ENCODE measurements at regions not wholly inside any gene's neighbourhood (a gene's known extent, or its start where the extent isn't known, plus 50 kb on each side); places are given as distances from the start of the nearest gene placed in this dataset.
"Not testable (repeated sequence)": the region's sequence is repeated elsewhere in the genome, so short reads cannot be mapped to it uniquely, and the experiment has no call there.

DNA sequence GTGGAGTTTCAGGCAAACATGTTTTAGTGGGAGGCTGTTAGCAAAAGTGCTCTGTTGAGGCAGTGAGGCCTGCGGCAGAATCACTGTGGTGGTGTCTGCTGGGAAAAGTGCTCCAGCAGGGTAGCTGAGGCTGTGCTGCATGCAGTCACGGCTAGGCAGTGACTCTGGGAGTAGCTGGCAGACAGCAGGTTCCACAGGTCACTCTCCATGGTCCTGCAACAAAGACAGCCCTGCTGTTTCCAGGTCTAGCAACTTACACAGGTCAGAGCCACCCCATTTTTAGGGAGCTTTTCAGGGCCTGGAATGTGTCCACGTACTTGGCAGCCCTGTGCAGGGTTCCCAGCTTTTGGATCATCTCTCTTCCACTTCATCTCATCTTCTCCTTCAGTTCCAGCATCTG is 184.3 kb downstream of the NAA11 start:
- ATAC-seq (ENCODE audit: poor library complexity) (no peak), DNase-seq (no peak)
- intact Hi-C loops (cut with DNase I), result no loop called here

- intact Hi-C loops (cut with DNase I), result no loop called here
- ATAC-seq (ENCODE audit: poor library complexity), result no peak
- DNase-seq, result no peak
Measured at GRCh38 chr4:79134767-79135166, 191.1 kb downstream of the NAA11 start.

GRCh38 chr4:79132826-79133225 is 193.0 kb downstream of the NAA11 start:
- DNase-seq (no peak), ATAC-seq (ENCODE audit: poor library complexity) (no peak)
- intact Hi-C loops (cut with DNase I), result no loop called here

- DNase-seq, result no peak
Measured at GRCh38 chr4:79121875-79122358, 182.7 kb upstream of the PAQR3 start.

GRCh38 chr4:79121223-79121622 is 182.0 kb upstream of the PAQR3 start:
- DNase-seq (no peak), ATAC-seq (ENCODE audit: poor library complexity) (no peak)
- intact Hi-C loops (cut with DNase I), result no loop called here

More at GRCh38 chr4:79121875-79122358, 182.7 kb upstream of the PAQR3 start:
- intact Hi-C loops (cut with DNase I), result no loop called here
- ATAC-seq (ENCODE audit: poor library complexity), result no peak

DNA sequence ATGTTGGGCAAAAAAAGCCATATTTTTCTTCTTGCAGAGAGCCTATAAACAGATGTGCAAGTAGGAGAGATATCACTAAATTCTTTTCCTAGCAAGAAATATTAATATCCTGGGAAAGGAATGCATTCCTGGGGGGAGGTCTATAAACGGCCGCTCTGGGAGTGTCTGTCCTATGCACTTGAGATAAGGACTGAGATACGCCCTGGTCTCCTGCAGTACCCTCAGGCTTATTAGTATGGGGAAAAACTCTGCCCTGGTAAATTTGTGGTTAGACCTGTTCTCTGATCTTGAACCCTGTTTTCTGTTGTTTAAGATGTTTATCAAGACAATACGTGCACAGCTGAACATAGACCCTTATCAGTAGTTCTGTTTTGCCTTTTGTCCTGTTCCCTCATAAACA is 177.8 kb upstream of the PAQR3 start:
- DNase-seq; ATAC-seq (ENCODE audit: poor library complexity); intact Hi-C loops (cut with DNase I): not testable (repeated sequence)

DNA sequence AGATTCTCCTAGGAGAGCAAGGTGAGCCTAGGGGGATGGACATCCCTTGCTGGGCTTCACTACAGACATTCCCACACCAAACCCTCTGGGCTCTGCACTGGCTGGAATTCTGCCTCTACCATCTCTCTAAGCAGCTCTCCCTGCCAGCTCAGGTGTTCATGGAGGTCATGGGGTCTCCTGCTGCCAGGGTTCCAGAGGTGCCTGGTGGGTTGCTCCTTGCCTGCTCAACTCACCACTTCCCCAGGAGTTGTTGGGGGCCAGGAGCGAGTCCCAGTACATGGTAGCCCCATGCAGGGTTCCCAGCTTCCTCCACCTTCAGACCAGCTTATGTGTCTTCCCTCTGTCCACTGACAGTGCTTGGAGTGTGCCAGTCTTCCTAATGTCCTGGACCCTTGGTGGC is 167.8 kb upstream of the PAQR3 start:
- intact Hi-C loops (cut with DNase I), result no loop called here
- DNase-seq, result no peak

DNA sequence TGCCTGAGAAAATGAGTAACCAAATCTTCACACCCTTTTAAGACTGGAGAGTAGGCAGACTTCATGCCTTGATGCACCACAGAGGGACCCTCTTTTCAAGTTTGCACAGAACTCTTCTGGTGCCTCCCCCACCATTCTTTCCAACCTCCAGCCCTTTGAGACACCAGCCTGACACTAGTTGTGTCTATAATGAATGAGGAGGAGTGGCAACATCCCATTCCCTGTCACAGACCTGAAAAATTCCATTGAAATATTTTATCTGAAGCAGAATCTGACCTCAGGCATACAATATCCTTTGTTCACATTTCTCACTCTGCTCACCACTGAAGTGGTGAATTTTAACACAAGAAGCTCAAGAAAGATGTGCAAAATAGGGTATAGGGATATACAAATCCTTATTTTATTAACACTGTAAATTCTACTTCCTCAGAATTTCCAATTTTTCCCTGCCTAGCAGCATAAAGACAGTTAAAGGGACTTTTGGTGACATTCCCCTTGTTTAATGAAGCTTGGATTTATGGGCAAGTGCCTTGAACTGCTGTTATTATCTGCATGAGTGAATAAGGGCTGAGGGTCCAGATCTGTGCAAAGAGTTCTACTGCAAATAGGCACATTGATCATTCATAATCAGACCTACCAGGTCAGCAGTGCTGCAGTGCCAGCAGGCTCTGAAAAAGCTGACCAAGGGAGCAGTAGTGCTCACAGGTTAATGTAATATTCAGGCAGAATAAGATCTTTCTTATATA is 149.9 kb upstream of the PAQR3 start:
- ATAC-seq (ENCODE audit: poor library complexity) (no peak), DNase-seq (no peak)
- intact Hi-C loops (cut with DNase I), result no loop called here

More for the DNA sequence above, 167.8 kb upstream of the PAQR3 start:
- ATAC-seq (ENCODE audit: poor library complexity), result no peak

DNA sequence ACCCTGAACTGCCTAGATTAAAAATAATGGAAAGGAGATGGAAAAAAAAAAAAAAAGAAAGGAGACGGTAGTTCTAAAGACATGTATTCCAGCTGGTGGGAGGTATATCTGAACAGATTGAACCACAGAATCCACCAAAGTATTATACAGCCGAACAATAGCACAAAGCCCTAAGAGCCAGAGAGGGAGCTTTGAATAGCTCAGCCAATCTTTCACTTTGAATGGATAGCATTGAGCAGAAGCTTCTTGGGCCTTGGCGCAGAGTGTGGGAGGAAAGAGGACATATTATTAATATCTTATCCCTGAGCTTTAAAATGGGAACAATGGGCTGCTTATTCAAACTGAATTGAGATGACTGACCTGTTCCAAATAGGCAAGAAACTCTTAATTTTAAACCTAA is 147.8 kb upstream of the PAQR3 start:
- ATAC-seq (ENCODE audit: poor library complexity) (no peak), DNase-seq (no peak)
- intact Hi-C loops (cut with DNase I), result no loop called here

GRCh38 chr4:79083406-79084010 is 144.3 kb upstream of the PAQR3 start:
- intact Hi-C loops (cut with DNase I), result no loop called here
- ATAC-seq (ENCODE audit: poor library complexity), result peak; percentile 96
- no peak for DNase-seq

- DNase-seq (no peak), ATAC-seq (ENCODE audit: poor library complexity) (peak; percentile 37)
- intact Hi-C loops (cut with DNase I), result no loop called here
Measured at GRCh38 chr4:79082997-79083396, 143.8 kb upstream of the PAQR3 start.

DNA sequence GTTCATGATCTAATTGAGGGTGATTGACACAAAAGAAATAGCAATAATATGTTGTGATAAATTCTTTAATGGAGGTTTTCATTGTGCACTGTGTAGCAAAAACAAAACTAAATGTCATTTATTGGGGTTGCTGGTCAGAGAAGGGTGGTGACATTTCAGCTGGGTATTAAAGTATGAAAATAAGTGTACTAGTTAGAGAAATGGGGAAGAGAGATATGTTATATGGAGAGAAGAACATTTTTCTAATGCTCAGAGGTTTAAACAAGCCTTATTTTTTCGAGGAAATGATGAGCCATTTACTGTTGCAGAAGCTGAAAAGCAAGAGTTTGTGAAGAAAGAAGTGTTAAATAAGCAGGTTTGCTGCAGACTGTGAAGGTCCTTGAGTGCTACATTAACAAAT is 142.7 kb upstream of the PAQR3 start:
- intact Hi-C loops (cut with DNase I), result no loop called here
- no peak for ATAC-seq (ENCODE audit: poor library complexity)
- DNase-seq, result no peak

GRCh38 chr4:79078339-79078738 is 139.1 kb upstream of the PAQR3 start:
- ATAC-seq (ENCODE audit: poor library complexity), result peak; percentile 61
- peak; percentile 42 for DNase-seq
- intact Hi-C loops (cut with DNase I), result no loop called here

- DNase-seq (no peak), ATAC-seq (ENCODE audit: poor library complexity) (no peak)
- intact Hi-C loops (cut with DNase I), result no loop called here
Measured at GRCh38 chr4:79074040-79074439, 134.8 kb upstream of the PAQR3 start.

DNA sequence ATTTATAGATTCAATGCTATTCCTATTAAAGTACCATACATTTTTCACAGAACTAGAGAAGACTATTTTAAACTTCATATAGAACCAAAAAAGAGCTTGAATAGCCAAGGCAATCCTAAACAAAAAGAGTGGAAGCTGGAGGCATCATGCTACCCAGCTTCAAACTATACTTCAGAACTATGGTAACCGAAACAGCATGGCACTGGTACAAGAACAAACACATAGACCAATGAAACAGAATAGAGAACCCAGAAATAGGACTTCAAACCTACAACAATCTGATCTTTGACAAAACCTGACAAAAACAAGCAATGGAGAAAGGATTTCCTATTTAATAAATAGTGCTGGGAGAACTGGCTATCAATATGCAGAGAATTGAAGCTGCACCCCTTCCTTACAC is 134.2 kb upstream of the PAQR3 start:
- ATAC-seq (ENCODE audit: poor library complexity) (no peak), DNase-seq (no peak)
- intact Hi-C loops (cut with DNase I), result no loop called here

- DNase-seq (no peak), ATAC-seq (ENCODE audit: poor library complexity) (peak; percentile 72)
- intact Hi-C loops (cut with DNase I), result no loop called here
Measured at GRCh38 chr4:79065262-79065661, 126.0 kb upstream of the PAQR3 start.

DNA sequence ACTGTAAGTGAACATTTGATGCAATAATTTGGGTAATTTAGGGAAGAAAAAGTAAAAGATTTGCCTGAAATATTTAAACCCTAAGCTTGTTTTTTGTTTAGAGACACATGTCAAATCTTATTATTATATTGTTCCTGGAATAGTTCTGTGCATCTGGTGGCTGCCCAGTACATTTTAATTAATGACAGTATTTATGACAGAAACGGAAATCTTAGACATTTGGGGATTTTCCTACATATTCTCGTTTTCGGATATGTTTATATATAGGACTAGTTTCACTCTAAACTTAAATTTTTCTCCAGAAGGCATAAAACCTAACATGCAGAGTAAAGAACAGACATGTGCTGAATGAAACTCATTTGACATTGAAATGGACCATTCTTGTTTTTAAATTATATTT is 125.6 kb upstream of the PAQR3 start:
- no peak for ATAC-seq (ENCODE audit: poor library complexity)
- intact Hi-C loops (cut with DNase I), result no loop called here
- DNase-seq, result no peak

DNA sequence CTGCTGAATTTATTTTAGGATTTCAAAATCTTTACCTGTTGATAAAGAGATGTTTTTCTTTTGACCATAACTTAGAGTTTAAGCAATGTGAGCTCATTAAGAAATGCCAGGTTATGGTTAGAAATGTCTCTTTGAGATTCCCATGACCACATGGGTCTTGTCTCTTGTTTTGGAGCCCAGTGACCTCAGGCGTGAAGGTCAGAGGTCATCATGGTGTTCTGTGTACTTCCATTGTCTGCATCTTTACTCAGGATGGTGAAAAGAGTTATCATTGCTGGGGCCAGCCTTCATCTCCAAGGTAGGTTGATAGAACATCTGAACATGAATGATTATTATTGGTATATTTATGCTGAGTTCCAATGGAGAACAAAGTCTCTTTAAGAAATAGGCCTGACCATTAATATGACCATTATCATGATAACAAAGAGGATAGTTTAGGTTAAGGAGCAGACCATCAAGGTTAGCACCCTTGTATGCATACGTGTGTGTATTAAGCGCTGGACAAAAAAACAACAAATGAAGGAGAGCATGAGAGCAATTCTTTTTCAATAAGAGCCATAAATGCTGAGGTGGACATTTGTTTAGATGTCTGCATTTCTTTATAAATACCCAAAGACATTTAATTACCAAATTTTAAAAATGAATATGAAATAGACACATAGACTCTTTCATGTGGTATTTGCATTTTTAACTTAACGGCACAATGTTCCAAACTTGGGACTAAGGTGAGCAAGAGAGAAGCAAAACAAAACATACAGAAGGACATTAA is 120.6 kb upstream of the PAQR3 start:
- no peak for DNase-seq
- ATAC-seq (ENCODE audit: poor library complexity), result no peak
- intact Hi-C loops (cut with DNase I), result no loop called here

DNA sequence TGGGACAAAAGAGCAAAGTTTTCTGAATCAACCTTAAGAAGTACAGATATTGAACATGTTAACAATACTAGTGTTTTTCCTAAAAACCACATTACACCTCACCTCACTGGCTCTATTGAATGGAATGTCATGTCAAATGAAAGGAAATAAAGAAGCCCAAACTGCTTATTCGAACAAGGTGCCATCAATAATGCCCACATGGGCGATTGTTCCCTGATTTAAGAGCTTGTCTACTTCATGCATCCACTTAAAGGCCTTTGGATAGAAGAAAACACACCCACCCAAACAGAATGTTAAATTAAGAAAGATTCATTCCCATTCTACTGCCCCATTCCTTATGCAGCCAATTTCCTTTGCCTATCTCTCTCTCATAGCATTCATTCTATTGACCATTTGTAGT is 118.5 kb upstream of the PAQR3 start:
- ATAC-seq (ENCODE audit: poor library complexity), result no peak
- intact Hi-C loops (cut with DNase I), result no loop called here

GRCh38 chr4:79053754-79054153 is 114.5 kb upstream of the PAQR3 start:
- DNase-seq (no peak), ATAC-seq (ENCODE audit: poor library complexity) (peak; percentile 56)
- intact Hi-C loops (cut with DNase I), result no loop called here

More for the DNA sequence above, 118.5 kb upstream of the PAQR3 start:
- no peak for DNase-seq

All from Right ventricle myocardium superior (tissue), 1 donor.